Ovary (tissue), 7 donors: ENCODE measurements at regions not wholly inside any gene's neighbourhood (a gene's known extent, or its start where the extent isn't known, plus 50 kb on each side); places are given as distances from the start of the nearest gene placed in this dataset.
"Not testable (repeated sequence)": the region's sequence is repeated elsewhere in the genome, so short reads cannot be mapped to it uniquely, and the experiment has no call there.

ENCODE experiments used
- DNase-seq, 5 donors: peaks; one replicate each; pipeline ENCODE4 v3.0.0-alpha.2; 2019 to 2020
- H3K27ac ChIP-seq, 2 donors: fragments of 200-600 bp; one replicate each; pipeline versions ENCODE4 v1.5.1 to v1.8.0; 2019 to 2022
- H3K27me3 ChIP-seq: fragments of 200-600 bp; one replicate; pipeline ENCODE4 v1.8.0; 2022
- H3K36me3 ChIP-seq: fragments of 200-600 bp; sonication (generic); one replicate; pipeline ENCODE4 v1.5.1; 2019
- H3K4me1 ChIP-seq: one replicate; pipeline ENCODE4 v1.8.1; 2013; ENCODE audit warnings: mild to moderate bottlenecking, moderate library complexity; ENCODE audit not compliant: insufficient read depth
- H3K4me3 ChIP-seq: fragments of 200-600 bp; sonication (generic); one replicate; pipeline ENCODE4 v1.5.1; 2017
- H3K9me3 ChIP-seq, 2 donors: fragments of 200-600 bp in 1 of 2; sonication (generic) in 1 of 2; one replicate each; pipeline versions ENCODE4 v1.5.1 to v1.8.1; 2013 to 2019; ENCODE audit warnings: mild to moderate bottlenecking in 1 of 2, moderate library complexity in 1 of 2
- EP300 ChIP-seq: sonication (generic); formaldehyde crosslinking; IDR thresholded peaks from one replicate; pipeline ENCODE4 v1.6.1; 2017; ENCODE audit warnings: antibody characterized with exemption
- POLR2A ChIP-seq: fragments of 450-650 bp; IDR thresholded peaks from one replicate; pipeline ENCODE4 v1.6.1; 2017; ENCODE audit warnings: antibody characterized with exemption, mild to moderate bottlenecking, moderate library complexity
- WGBS, 3 donors: extraction: QIAGEN DNeasy Blood & Tissue Kit in 1 of 3; methylation state at CpG; one replicate each; pipeline versions ENCODE4 v1.1.5 to v1.1.7; 2013 to 2017; 5-methylcytosine and 5-hydroxymethylcytosine counted together
- intact Hi-C, 4 donors: fragments of 100-400 bp; cut with DNase I; formaldehyde crosslinking; loops; one replicate each; pipeline versions ENCODE4 v1.11.0 to v1.15.1; 2022 to 2023
- TF ChIP-seq, protein P1 (sequence below), 3 donors: fragments of 450-650 bp in 2 of 3; fragments of 200-600 bp in 1 of 3; IDR thresholded peaks; one replicate each; pipeline versions ENCODE4 v1.5.1 to v1.8.0; 2016 to 2022; ENCODE audit warnings: antibody characterized with exemption in 3 of 3, mild to moderate bottlenecking in 1 of 3
- donor health status: DM: no; HTN: no; CAD: no; lungs with moderate emphysema.
- donor health status: DM: no; HTN: no; CAD: no.
- donor health status: Bipolar disorder and iron deficiency.
- donor health status: DM: no; HTN: no; CAD: no.
- donor health status: DM: yes; HTN: yes; CAD: no.

DNA sequence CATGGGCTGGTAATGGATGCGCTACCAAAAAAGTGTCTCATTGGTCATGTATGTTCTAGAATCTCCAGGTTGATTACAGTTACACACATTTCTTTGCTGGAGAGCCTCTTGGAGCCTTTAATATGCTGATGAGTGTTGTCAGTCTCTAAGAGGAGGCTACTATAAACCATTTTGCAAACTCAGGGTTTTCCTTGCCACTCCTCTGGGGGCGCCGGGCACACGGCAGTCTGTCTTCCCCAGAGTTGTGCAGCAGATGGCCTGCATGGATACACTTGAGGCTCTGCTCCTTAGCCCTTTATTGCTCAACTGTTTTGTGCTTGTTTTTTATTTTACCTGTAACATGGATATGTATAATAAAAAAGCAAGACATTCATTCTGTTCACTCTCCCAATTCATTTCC, 196.5 kb downstream of the ACTR3B start:
- H3K4me1 ChIP-seq = no peaks in the 10 kb centered on the region
- H3K4me3 ChIP-seq = no peak overlapping the region
- intact Hi-C loops = no loop called here
- WGBS, 3 donors = 83 to 88% (median 87%) methylated on average over 4 of the region's 4 CpGs
- H3K9me3 ChIP-seq = no peaks in the 10 kb centered on the region
- TF ChIP-seq, protein P1, sequence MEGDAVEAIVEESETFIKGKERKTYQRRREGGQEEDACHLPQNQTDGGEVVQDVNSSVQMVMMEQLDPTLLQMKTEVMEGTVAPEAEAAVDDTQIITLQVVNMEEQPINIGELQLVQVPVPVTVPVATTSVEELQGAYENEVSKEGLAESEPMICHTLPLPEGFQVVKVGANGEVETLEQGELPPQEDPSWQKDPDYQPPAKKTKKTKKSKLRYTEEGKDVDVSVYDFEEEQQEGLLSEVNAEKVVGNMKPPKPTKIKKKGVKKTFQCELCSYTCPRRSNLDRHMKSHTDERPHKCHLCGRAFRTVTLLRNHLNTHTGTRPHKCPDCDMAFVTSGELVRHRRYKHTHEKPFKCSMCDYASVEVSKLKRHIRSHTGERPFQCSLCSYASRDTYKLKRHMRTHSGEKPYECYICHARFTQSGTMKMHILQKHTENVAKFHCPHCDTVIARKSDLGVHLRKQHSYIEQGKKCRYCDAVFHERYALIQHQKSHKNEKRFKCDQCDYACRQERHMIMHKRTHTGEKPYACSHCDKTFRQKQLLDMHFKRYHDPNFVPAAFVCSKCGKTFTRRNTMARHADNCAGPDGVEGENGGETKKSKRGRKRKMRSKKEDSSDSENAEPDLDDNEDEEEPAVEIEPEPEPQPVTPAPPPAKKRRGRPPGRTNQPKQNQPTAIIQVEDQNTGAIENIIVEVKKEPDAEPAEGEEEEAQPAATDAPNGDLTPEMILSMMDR (IDR thresholded peaks at IDR 0.05) = no peak
- TF ChIP-seq EP300 (no peak), POLR2A (no peak)
- no peaks in the 10 kb centered on the region for H3K36me3 ChIP-seq
- no peak for DNase-seq
- no peaks in the 10 kb centered on the region for H3K27me3 ChIP-seq
- H3K27ac ChIP-seq = no peak overlapping the region

DNA sequence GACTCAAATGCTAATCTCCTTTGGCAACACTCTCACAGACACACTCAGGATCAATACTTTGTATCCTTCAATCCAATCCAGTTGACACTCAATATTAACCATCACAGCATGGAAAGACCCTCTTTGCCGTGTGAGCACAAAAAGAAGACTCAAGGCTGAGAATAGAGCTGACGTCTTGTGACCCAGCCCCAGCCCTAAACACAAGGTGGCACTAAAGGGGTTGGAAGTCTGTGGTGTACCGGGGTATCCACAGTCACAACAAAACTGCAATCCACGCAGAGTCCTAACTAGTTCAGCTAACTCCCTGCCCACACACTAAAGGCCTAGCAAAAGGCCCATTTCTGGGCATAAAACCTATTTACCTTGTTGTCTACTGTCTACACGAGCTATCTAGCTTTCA, 200.1 kb downstream of the ACTR3B start:
- intact Hi-C loops = no loop called here
- no peak for DNase-seq
- Histone ChIP-seq H3K27ac (no peak overlapping the region), H3K36me3 (no peaks in the 10 kb centered on the region), H3K4me1 (no peaks in the 10 kb centered on the region), H3K9me3 (no peaks in the 10 kb centered on the region), H3K27me3 (no peaks in the 10 kb centered on the region), H3K4me3 (no peak overlapping the region)
- 79 to 83% (median 80%) methylated on average over 5 of the region's 5 CpGs for WGBS, 3 donors
- TF ChIP-seq POLR2A (no peak), EP300 (no peak)
- TF ChIP-seq, protein P1 (IDR thresholded peaks at IDR 0.05) = no peak

DNA sequence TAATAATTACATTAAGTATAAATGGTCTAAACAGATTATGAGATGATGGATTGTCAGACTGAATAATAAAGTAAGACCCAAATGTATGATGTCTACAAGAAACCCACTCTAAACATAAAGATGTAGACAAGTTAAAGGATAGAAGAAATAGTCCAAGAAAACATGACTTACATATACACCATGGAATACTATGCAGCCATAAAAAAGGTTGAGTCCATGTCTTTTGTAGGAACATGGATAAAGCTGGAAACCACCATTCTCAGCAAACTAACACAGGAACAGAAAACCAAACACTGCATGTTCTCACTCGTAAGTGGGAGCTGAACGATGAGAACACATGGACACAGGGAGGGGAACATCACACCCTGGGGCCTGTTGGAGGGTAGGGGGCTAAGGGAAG, 202.2 kb downstream of the ACTR3B start:
- DNase-seq, intact Hi-C loops: not testable (repeated sequence)
- WGBS, 3 donors = 68 to 97% (median 96%) methylated on average over 2 of the region's 2 CpGs

DNA sequence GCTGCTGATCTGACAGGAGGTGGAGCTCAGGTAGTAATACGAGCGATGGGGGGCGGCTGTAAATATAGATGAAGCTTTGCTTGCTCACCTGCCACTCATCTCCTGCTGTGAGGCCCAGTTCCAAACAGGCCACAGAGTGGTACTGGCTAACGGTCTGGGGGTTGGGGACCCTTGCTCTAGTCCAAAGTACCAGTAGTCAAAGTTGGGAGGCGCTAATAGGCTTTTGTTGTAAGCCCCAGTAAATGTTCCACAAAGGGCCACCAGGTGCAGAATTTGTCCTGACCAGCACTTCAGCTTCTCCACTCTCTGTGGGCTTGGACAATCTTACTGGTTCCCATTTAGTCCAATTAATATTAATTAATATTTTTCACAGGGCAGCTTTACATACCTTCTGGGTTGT, 206.6 kb downstream of the ACTR3B start:
- no peak for DNase-seq
- H3K4me1 ChIP-seq = no peaks in the 10 kb centered on the region
- H3K9me3 ChIP-seq = no peaks in the 10 kb centered on the region
- intact Hi-C loops = no loop called here
- no peak overlapping the region for H3K27ac ChIP-seq
- H3K36me3 ChIP-seq = no peaks in the 10 kb centered on the region
- 89 to 92% (median 91%) methylated on average over 4 to 5 of the region's 5 CpGs for WGBS, 3 donors
- H3K4me3 ChIP-seq = no peak overlapping the region
- H3K27me3 ChIP-seq = no peaks in the 10 kb centered on the region
- TF ChIP-seq POLR2A = no peak
- TF ChIP-seq, protein P1 (IDR thresholded peaks at IDR 0.05) = no peak
- no peak for TF ChIP-seq EP300

More for the DNA sequence above, 202.2 kb downstream of the ACTR3B start:
- not testable (repeated sequence) for H3K27ac ChIP-seq, H3K4me1 ChIP-seq, H3K9me3 ChIP-seq, H3K36me3 ChIP-seq, H3K4me3 ChIP-seq, H3K27me3 ChIP-seq

DNA sequence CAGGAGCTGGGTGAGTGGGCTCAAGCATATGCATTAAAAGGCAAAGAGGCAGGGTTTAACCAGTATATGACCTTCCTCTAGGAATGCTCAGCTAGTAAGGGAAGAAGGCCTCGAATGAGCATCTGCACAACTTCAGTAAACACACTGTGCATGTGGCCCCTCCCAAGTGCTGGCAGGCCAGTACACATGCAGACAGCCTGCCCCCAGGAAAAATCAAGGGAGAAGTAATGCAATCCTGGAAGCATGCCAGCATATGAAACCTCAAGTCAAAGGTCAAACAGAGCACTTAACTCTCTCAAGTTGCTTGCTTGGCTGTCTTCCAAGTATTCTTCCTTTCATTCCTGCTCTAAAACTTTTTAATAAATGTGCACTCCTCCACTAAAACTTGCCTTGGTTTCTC, 208.4 kb downstream of the ACTR3B start:
- Histone ChIP-seq H3K9me3 (no peaks in the 10 kb centered on the region), H3K36me3 (no peaks in the 10 kb centered on the region), H3K4me1 (no peaks in the 10 kb centered on the region), H3K27ac (no peak overlapping the region), H3K4me3 (no peak overlapping the region), H3K27me3 (no peaks in the 10 kb centered on the region)
- intact Hi-C loops = no loop called here
- TF ChIP-seq EP300 = no peak
- no peak for TF ChIP-seq POLR2A
- TF ChIP-seq, protein P1 (IDR thresholded peaks at IDR 0.05) = no peak
- no peak for DNase-seq
- 27 to 53% (median 44%) methylated on average over 1 of the region's 1 CpG for WGBS, 3 donors
